ENCODE measurements at regions not wholly inside any gene's neighbourhood (a gene's known extent, or its start where the extent isn't known, plus 50 kb on each side); places are given as distances from the start of the nearest gene placed in this dataset.
"Not testable (repeated sequence)": the region's sequence is repeated elsewhere in the genome, so short reads cannot be mapped to it uniquely, and the experiment has no call there.

GRCh38 chr2:234389661-234390060 is 107.2 kb downstream of the ARL4C start:
- not testable (repeated sequence) for H3K27me3 ChIP-seq (ENCODE audit: insufficient read depth, low read length, poor library complexity); DNase-seq; H2BK15ac ChIP-seq (replicated peaks; ENCODE audit: low read depth); H2BK5ac ChIP-seq (ENCODE audit: low read length); H3K79me2 ChIP-seq (ENCODE audit: control insufficient read depth, insufficient read depth, low read length); H3K36me3 ChIP-seq (ENCODE audit: control insufficient read depth, insufficient read depth, low read length); H3K4ac ChIP-seq (ENCODE audit: low read depth, low read length); H2AK5ac ChIP-seq (ENCODE audit: low read length); H2BK120ac ChIP-seq (ENCODE audit: low read depth, low read length); H3K4me3 ChIP-seq (ENCODE audit: low read length); H3K23ac ChIP-seq (ENCODE audit: low read length); H4K8ac ChIP-seq (ENCODE audit: low read depth, low read length); H3K27ac ChIP-seq (ENCODE audit: low read depth, low read length); H3K9ac ChIP-seq (ENCODE audit: low read length); H3K79me1 ChIP-seq (ENCODE audit: low read length); H3K4me2 ChIP-seq (ENCODE audit: low read length); H3K4me1 ChIP-seq (ENCODE audit: control insufficient read depth, low read depth, low read length); H3K18ac ChIP-seq (ENCODE audit: low read length); H4K5ac ChIP-seq (ENCODE audit: low read length); H3K56ac ChIP-seq (ENCODE audit: low read length)
- WGBS (ENCODE audit: extremely low coverage, insufficient coverage, low lambda C conversion rate) = no CpG with 5 or more reads among the region's 3 CpGs

GRCh38 chr2:234388591-234388990 is 108.3 kb downstream of the ARL4C start:
- Histone ChIP-seq H3K23ac (ENCODE audit: low read length) (no peak overlapping the region), H2BK5ac (ENCODE audit: low read length) (no peak overlapping the region), H3K4me2 (ENCODE audit: low read length) (no peak overlapping the region), H3K4me3 (ENCODE audit: low read length) (no peak overlapping the region), H2BK120ac (ENCODE audit: low read depth, low read length) (no peak overlapping the region), H3K4ac (ENCODE audit: low read depth, low read length) (no peak overlapping the region), H3K18ac (ENCODE audit: low read length) (no peak overlapping the region), H3K9ac (ENCODE audit: low read length) (no peak overlapping the region), H3K79me1 (ENCODE audit: low read length) (no peaks in the 10 kb centered on the region), H3K56ac (ENCODE audit: low read length) (no peak overlapping the region), H3K36me3 (ENCODE audit: control insufficient read depth, insufficient read depth, low read length) (no peaks in the 10 kb centered on the region), H2AK5ac (ENCODE audit: low read length) (no peak overlapping the region), H4K5ac (ENCODE audit: low read length) (no peak overlapping the region), H3K27ac (ENCODE audit: low read depth, low read length) (no peak overlapping the region), H3K79me2 (ENCODE audit: control insufficient read depth, insufficient read depth, low read length) (no peaks in the 10 kb centered on the region), H4K8ac (ENCODE audit: low read depth, low read length) (no peak overlapping the region), H2BK15ac (replicated peaks; ENCODE audit: low read depth) (no peak overlapping the region), H3K4me1 (ENCODE audit: control insufficient read depth, low read depth, low read length) (no peaks in the 10 kb centered on the region), H3K27me3 (ENCODE audit: insufficient read depth, low read length, poor library complexity) (no peaks in the 10 kb centered on the region)
- no peak for DNase-seq
- no CpG with 5 or more reads among the region's 5 CpGs for WGBS (ENCODE audit: extremely low coverage, insufficient coverage, low lambda C conversion rate)

GRCh38 chr2:234386971-234387370 is 109.9 kb downstream of the ARL4C start:
- Histone ChIP-seq H3K18ac (ENCODE audit: low read length) (no peak overlapping the region), H3K27ac (ENCODE audit: low read depth, low read length) (no peak overlapping the region), H3K4me1 (ENCODE audit: control insufficient read depth, low read depth, low read length) (no peaks in the 10 kb centered on the region), H3K36me3 (ENCODE audit: control insufficient read depth, insufficient read depth, low read length) (no peaks in the 10 kb centered on the region), H3K9ac (ENCODE audit: low read length) (no peak overlapping the region), H3K56ac (ENCODE audit: low read length) (no peak overlapping the region), H2BK5ac (ENCODE audit: low read length) (no peak overlapping the region), H3K79me1 (ENCODE audit: low read length) (no peaks in the 10 kb centered on the region), H3K27me3 (ENCODE audit: insufficient read depth, low read length, poor library complexity) (no peaks in the 10 kb centered on the region), H4K8ac (ENCODE audit: low read depth, low read length) (no peak overlapping the region), H2BK15ac (replicated peaks; ENCODE audit: low read depth) (no peak overlapping the region), H2BK120ac (ENCODE audit: low read depth, low read length) (no peak overlapping the region), H3K4ac (ENCODE audit: low read depth, low read length) (no peak overlapping the region), H3K4me2 (ENCODE audit: low read length) (no peak overlapping the region), H3K79me2 (ENCODE audit: control insufficient read depth, insufficient read depth, low read length) (no peaks in the 10 kb centered on the region), H3K23ac (ENCODE audit: low read length) (no peak overlapping the region), H2AK5ac (ENCODE audit: low read length) (no peak overlapping the region), H3K4me3 (ENCODE audit: low read length) (no peak overlapping the region), H4K5ac (ENCODE audit: low read length) (no peak overlapping the region)
- no CpG with 5 or more reads among the region's 8 CpGs for WGBS (ENCODE audit: extremely low coverage, insufficient coverage, low lambda C conversion rate)
- DNase-seq = no peak

- H2BK15ac ChIP-seq (replicated peaks; ENCODE audit: low read depth) = no peak overlapping the region
- no peak overlapping the region for H2BK120ac ChIP-seq (ENCODE audit: low read depth, low read length)
- no peaks in the 10 kb centered on the region for H3K79me2 ChIP-seq (ENCODE audit: control insufficient read depth, insufficient read depth, low read length)
- H2BK5ac ChIP-seq (ENCODE audit: low read length) = no peak overlapping the region
- H3K36me3 ChIP-seq (ENCODE audit: control insufficient read depth, insufficient read depth, low read length) = no peaks in the 10 kb centered on the region
- no peak overlapping the region for H3K27ac ChIP-seq (ENCODE audit: low read depth, low read length)
- H3K9ac ChIP-seq (ENCODE audit: low read length) = no peak overlapping the region
- H3K4me1 ChIP-seq (ENCODE audit: control insufficient read depth, low read depth, low read length) = no peaks in the 10 kb centered on the region
- no peak overlapping the region for H3K56ac ChIP-seq (ENCODE audit: low read length)
- H3K18ac ChIP-seq (ENCODE audit: low read length) = no peak overlapping the region
- no peak overlapping the region for H2AK5ac ChIP-seq (ENCODE audit: low read length)
- H3K79me1 ChIP-seq (ENCODE audit: low read length) = no peaks in the 10 kb centered on the region
- no peaks in the 10 kb centered on the region for H3K27me3 ChIP-seq (ENCODE audit: insufficient read depth, low read length, poor library complexity)
- no peak overlapping the region for H4K8ac ChIP-seq (ENCODE audit: low read depth, low read length)
- no peak overlapping the region for H4K5ac ChIP-seq (ENCODE audit: low read length)
- H3K23ac ChIP-seq (ENCODE audit: low read length) = no peak overlapping the region
- H3K4me2 ChIP-seq (ENCODE audit: low read length) = no peak overlapping the region
- H3K4me3 ChIP-seq (ENCODE audit: low read length) = no peak overlapping the region
- no peak overlapping the region for H3K4ac ChIP-seq (ENCODE audit: low read depth, low read length)
- no peak for DNase-seq
These were observed 114.8 kb downstream of the ARL4C start for GRCh38 chr2:234382131-234382530.

- not testable (repeated sequence) for H3K9ac ChIP-seq (ENCODE audit: low read length); H2BK5ac ChIP-seq (ENCODE audit: low read length); H2BK15ac ChIP-seq (replicated peaks; ENCODE audit: low read depth); H3K27ac ChIP-seq (ENCODE audit: low read depth, low read length); H2BK120ac ChIP-seq (ENCODE audit: low read depth, low read length); H3K23ac ChIP-seq (ENCODE audit: low read length); H4K8ac ChIP-seq (ENCODE audit: low read depth, low read length); H3K36me3 ChIP-seq (ENCODE audit: control insufficient read depth, insufficient read depth, low read length); H3K56ac ChIP-seq (ENCODE audit: low read length); H3K27me3 ChIP-seq (ENCODE audit: insufficient read depth, low read length, poor library complexity); H3K4ac ChIP-seq (ENCODE audit: low read depth, low read length); DNase-seq; H3K4me1 ChIP-seq (ENCODE audit: control insufficient read depth, low read depth, low read length); H3K4me3 ChIP-seq (ENCODE audit: low read length); H2AK5ac ChIP-seq (ENCODE audit: low read length); H4K5ac ChIP-seq (ENCODE audit: low read length); H3K4me2 ChIP-seq (ENCODE audit: low read length); H3K79me1 ChIP-seq (ENCODE audit: low read length); H3K79me2 ChIP-seq (ENCODE audit: control insufficient read depth, insufficient read depth, low read length)
- WGBS (ENCODE audit: extremely low coverage, insufficient coverage, low lambda C conversion rate) = no CpG with 5 or more reads among the region's 2 CpGs
- peak overlapping the region; percentile 22 for H3K18ac ChIP-seq (ENCODE audit: low read length)
These were observed 117.9 kb downstream of the ARL4C start for GRCh38 chr2:234378958-234379357.

GRCh38 chr2:234378440-234378839 is 118.4 kb downstream of the ARL4C start:
- no peak overlapping the region for H3K56ac ChIP-seq (ENCODE audit: low read length)
- H3K4me2 ChIP-seq (ENCODE audit: low read length) = no peak overlapping the region
- no peak overlapping the region for H3K9ac ChIP-seq (ENCODE audit: low read length)
- H4K5ac ChIP-seq (ENCODE audit: low read length) = no peak overlapping the region
- H3K36me3 ChIP-seq (ENCODE audit: control insufficient read depth, insufficient read depth, low read length) = no peaks in the 10 kb centered on the region
- H2BK15ac ChIP-seq (replicated peaks; ENCODE audit: low read depth) = no peak overlapping the region
- no peaks in the 10 kb centered on the region for H3K79me2 ChIP-seq (ENCODE audit: control insufficient read depth, insufficient read depth, low read length)
- H2BK5ac ChIP-seq (ENCODE audit: low read length) = no peak overlapping the region
- no peak overlapping the region for H4K8ac ChIP-seq (ENCODE audit: low read depth, low read length)
- H2AK5ac ChIP-seq (ENCODE audit: low read length) = no peak overlapping the region
- no peaks in the 10 kb centered on the region for H3K4me1 ChIP-seq (ENCODE audit: control insufficient read depth, low read depth, low read length)
- no peaks in the 10 kb centered on the region for H3K79me1 ChIP-seq (ENCODE audit: low read length)
- no peak overlapping the region for H3K4ac ChIP-seq (ENCODE audit: low read depth, low read length)
- peak overlapping the region; percentile 91 for H3K18ac ChIP-seq (ENCODE audit: low read length)
- H3K23ac ChIP-seq (ENCODE audit: low read length) = no peak overlapping the region
- no peak for DNase-seq
- H3K27ac ChIP-seq (ENCODE audit: low read depth, low read length) = no peak overlapping the region
- no peaks in the 10 kb centered on the region for H3K27me3 ChIP-seq (ENCODE audit: insufficient read depth, low read length, poor library complexity)
- no peak overlapping the region for H3K4me3 ChIP-seq (ENCODE audit: low read length)
- H2BK120ac ChIP-seq (ENCODE audit: low read depth, low read length) = no peak overlapping the region
- no CpG with 5 or more reads among the region's 4 CpGs for WGBS (ENCODE audit: extremely low coverage, insufficient coverage, low lambda C conversion rate)

Data from mesendoderm (in vitro differentiated cells).